Body of pancreas (tissue), 4 donors: ENCODE measurements at regions not wholly inside any gene's neighbourhood (a gene's known extent, or its start where the extent isn't known, plus 50 kb on each side); places are given as distances from the start of the nearest gene placed in this dataset. TPM values are rescaled to one million over a fixed set of nuclear protein-coding genes. Genes with fewer than 3 reads are reported as not detected.

ENCODE experiments used
- ATAC-seq: fragments of 150-250 bp; one replicate; pipeline ENCODE4 v1.9.1; 2016
- DNase-seq, 4 donors: peaks; one replicate each; pipeline ENCODE4 v3.0.0-alpha.2; 2019
- H3K27ac ChIP-seq, 4 donors: fragments of 200-600 bp; sonication (generic); 1 replicate in 3 of 4; 2 replicates in 1 of 4; pipeline versions ENCODE4 v1.5.1 to v1.6.1; 2016 to 2019; ENCODE audit warnings: mild to moderate bottlenecking in 1 of 4, mixed read lengths in 1 of 4, moderate library complexity in 1 of 4
- H3K27me3 ChIP-seq, 2 donors: fragments of 200-600 bp; sonication (generic); one replicate each; pipeline ENCODE4 v1.6.0; 2016; ENCODE audit warnings: mild to moderate bottlenecking in 1 of 2
- H3K36me3 ChIP-seq, 2 donors: fragments of 200-600 bp; sonication (generic); replicated peaks in 1 of 2; 2 replicates each; pipeline ENCODE4 v1.5.1; 2016; ENCODE audit warnings: low read depth in 2 of 2; ENCODE audit not compliant: insufficient read depth in 1 of 2
- H3K4me1 ChIP-seq: fragments of 200-600 bp; sonication (generic); one replicate; pipeline ENCODE4 v1.6.0; 2016
- H3K4me3 ChIP-seq, 2 donors: fragments of 200-600 bp; sonication (generic); 1 replicate in 1 of 2; 2 replicates in 1 of 2; pipeline ENCODE4 v1.5.1; 2016 to 2019
- H3K9me3 ChIP-seq, 3 donors: fragments of 200-600 bp; sonication (generic); 1 replicate in 2 of 3; 2 replicates in 1 of 3; pipeline ENCODE4 v1.5.1; 2016
- POLR2A ChIP-seq, 3 donors: fragments of 450-650 bp; IDR thresholded peaks; one replicate each; pipeline ENCODE4 v1.6.1; 2016; ENCODE audit warnings: antibody characterized with exemption in 3 of 3, mild to moderate bottlenecking in 2 of 3
- WGBS, 2 donors: methylation state at CpG; one replicate each; pipeline ENCODE4 v1.1.5; 2017; 5-methylcytosine and 5-hydroxymethylcytosine counted together
- intact Hi-C: fragments of 100-400 bp; cut with DNase I; formaldehyde crosslinking; loops from one replicate; pipeline ENCODE4 v1.15.1; 2023
- small RNA-seq: library from RNA; depleted of rRNA; stranded (forward); fragments of <200 nt; gene quantifications from one replicate; pipeline ENCODE3, GENCODE V24; 2016
- TF ChIP-seq, protein P1 (sequence below), 7 experiments: fragments of 450-650 bp in 4 of 7; fragments of 200-600 bp in 3 of 7; sonication (generic) in 3 of 7; IDR thresholded peaks; one replicate each; pipeline ENCODE4 v1.5.1; 2016 to 2019; ENCODE audit warnings: antibody characterized with exemption in 7 of 7

DNA sequence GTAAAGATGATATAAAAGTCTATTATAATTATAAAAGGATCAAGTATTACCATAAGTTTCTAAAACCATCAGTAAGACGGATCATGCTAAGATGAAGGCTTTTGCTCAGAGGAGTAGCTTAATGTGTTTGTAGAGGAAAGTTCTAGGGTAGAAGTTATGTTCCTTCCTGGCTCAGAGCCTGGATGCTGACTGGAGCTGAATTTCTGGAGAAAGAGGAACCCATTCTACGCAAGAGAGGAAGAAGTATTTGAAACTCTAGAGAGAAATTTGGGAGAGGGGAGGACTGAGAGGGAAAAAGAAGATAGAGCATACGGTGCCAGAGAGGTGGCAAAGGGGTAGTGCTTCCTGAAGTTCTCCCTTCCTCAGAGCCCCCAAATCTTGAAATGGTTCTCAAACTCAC lies 51.4 kb upstream of the SGCG start:
- TF ChIP-seq POLR2A (IDR thresholded peaks at IDR 0.05): no peak
- TF ChIP-seq, protein P1, sequence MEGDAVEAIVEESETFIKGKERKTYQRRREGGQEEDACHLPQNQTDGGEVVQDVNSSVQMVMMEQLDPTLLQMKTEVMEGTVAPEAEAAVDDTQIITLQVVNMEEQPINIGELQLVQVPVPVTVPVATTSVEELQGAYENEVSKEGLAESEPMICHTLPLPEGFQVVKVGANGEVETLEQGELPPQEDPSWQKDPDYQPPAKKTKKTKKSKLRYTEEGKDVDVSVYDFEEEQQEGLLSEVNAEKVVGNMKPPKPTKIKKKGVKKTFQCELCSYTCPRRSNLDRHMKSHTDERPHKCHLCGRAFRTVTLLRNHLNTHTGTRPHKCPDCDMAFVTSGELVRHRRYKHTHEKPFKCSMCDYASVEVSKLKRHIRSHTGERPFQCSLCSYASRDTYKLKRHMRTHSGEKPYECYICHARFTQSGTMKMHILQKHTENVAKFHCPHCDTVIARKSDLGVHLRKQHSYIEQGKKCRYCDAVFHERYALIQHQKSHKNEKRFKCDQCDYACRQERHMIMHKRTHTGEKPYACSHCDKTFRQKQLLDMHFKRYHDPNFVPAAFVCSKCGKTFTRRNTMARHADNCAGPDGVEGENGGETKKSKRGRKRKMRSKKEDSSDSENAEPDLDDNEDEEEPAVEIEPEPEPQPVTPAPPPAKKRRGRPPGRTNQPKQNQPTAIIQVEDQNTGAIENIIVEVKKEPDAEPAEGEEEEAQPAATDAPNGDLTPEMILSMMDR (IDR thresholded peaks at IDR 0.05): no peak
- DNase-seq (no peak), ATAC-seq (no peak)
- Histone ChIP-seq H3K9me3 (no peaks in the 10 kb centered on the region), H3K27ac (no peak overlapping the region), H3K36me3 (no peaks in the 10 kb centered on the region), H3K27me3 (no peaks in the 10 kb centered on the region), H3K4me3 (no peak overlapping the region), H3K4me1 (no peaks in the 10 kb centered on the region)
- 61 to 63% methylated on average over 3 of the region's 3 CpGs for WGBS, 2 donors
- intact Hi-C loops: no loop called here

Small RNAs in the stretch of these regions (small RNA-seq; reads per million reads assigned to genes)
- gene MTND3P1 (not detected), gene RF00049 (not detected)
